ENCODE measurements at regions not wholly inside any gene's neighbourhood (a gene's known extent, or its start where the extent isn't known, plus 50 kb on each side); places are given as distances from the start of the nearest gene placed in this dataset.

GRCh38 chr2:134089454-134089853 lies 164.4 kb upstream of the MGAT5 start:
- DNase-seq: no peak

DNA sequence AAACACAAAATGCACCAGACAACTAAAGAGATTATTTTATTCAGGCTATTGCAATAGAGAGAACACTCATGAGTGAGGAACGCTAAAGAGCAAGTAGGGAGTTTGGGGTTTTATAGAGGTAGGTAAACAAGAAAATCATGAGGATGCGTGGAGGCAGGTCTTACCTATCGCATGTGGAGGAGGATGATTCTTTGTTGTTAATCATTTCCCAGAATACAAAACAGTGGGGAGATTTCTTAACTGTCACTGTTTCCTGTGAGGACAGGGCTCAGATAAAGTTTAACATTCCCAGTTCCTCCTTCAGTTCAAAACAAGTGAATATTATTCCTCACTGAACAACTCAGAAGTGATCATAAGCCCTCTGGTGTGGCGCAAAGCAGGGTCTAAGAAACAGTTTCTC lies 156.1 kb upstream of the MGAT5 start:
- no peak for DNase-seq

GRCh38 chr2:134098321-134098720 lies 155.6 kb upstream of the MGAT5 start:
- no peak for DNase-seq

DNA sequence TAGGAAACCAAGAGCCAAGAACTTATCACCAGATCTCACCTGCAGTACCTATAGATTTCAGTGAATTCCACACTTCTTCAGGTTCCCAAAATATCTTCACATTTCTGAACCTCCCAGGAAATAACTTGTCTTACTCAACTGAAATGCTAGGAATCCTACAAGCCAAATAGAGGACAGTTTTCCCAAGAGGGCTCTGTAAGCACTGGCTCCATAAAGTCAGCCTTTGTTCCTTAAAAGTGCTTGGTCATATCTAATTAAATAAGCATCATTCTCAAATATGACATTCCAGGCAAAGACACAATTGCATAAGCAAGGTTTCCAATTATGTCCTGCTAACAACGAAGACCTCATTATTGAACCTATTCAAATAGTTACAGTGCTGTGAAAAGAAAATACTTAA lies 154.6 kb upstream of the MGAT5 start:
- DNase-seq: no peak

GRCh38 chr2:134103196-134103595 lies 150.7 kb upstream of the MGAT5 start:
- no peak for DNase-seq

DNA sequence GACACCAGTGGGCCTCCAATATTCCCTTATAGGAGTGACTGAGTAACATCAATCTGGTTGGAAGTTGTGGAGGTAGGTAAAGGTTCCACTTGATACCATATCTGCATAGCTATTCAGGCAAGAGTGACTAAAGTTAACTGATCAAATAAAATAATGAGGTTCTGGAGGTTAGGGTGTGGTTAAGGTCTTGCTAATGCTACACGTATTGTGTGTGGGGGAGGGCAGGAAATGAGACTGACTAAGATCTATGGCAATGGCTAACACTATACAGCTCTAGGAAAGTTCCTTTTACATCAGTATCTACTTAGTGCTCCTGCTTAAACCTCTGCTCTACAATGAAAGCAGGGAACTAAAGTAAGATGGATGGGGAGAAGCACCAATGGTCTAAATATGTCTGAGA lies 149.1 kb upstream of the MGAT5 start:
- DNase-seq: no peak

- no peak for DNase-seq
Observed at GRCh38 chr2:134107402-134107801, 146.5 kb upstream of the MGAT5 start.

GRCh38 chr2:134108113-134108512 lies 145.8 kb upstream of the MGAT5 start:
- DNase-seq: no peak

GRCh38 chr2:134109246-134109645 lies 144.6 kb upstream of the MGAT5 start:
- DNase-seq: no peak

GRCh38 chr2:134109725-134110124 lies 144.1 kb upstream of the MGAT5 start:
- no peak for DNase-seq

GRCh38 chr2:134110532-134110931 lies 143.3 kb upstream of the MGAT5 start:
- DNase-seq: no peak

DNA sequence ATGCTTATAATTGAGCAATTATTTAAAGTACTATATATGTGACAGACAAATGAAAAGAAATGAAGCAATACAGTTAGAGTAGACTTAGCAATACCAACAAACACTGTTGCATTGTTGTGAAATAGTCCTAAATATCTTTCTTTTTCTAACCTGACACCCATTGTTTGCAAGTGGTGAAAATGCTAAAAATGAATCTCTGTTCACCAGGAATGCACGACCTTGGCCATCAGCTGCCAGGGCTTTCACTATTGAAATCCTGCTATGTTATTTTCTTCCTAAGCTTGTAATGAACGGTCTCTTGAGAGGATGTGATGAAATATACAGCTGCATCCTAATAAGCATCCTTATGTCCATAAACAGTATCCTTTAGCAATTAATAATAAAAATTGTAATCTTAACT lies 136.2 kb upstream of the MGAT5 start:
- no peak for DNase-seq

DNA sequence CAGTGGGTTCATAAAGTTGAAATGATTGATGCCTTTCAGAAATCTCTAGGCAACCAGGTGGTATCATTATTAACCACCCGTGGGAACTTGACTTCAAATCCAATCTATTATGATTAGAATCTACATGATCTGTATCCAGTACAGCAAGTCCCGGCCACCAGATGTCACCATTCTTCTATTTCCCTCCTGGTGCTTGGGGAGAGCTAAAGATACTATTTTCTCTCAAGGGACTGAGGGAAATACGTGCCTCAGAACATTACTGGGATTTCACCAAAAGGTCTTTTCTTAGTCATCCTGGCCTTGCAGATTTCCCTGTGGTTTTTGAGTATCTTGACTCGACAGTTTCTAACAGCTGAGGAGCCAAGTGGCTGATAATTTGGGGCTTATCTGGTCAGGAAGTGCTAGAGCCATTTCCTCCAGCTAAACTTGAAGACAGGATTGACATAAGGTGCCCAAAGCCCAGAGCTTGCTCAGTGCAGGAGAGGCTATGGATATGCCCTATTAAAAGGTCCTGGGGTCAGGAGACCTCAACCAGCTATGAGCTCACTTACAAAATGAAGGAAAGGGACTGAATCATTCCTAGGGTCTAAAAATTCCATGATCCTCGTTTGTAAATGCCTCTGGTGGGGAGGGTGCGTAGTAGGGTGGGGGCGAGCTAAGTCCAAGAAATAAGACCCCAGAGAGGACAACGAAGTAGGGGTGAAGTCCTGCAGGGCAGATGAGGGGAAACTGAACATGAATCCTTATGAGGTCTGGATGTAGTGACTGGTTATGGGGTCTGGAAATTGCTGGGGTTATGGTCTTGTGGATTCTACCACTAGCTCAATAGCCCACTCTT lies 135.4 kb upstream of the MGAT5 start:
- peak; percentile 91 for DNase-seq

DNA sequence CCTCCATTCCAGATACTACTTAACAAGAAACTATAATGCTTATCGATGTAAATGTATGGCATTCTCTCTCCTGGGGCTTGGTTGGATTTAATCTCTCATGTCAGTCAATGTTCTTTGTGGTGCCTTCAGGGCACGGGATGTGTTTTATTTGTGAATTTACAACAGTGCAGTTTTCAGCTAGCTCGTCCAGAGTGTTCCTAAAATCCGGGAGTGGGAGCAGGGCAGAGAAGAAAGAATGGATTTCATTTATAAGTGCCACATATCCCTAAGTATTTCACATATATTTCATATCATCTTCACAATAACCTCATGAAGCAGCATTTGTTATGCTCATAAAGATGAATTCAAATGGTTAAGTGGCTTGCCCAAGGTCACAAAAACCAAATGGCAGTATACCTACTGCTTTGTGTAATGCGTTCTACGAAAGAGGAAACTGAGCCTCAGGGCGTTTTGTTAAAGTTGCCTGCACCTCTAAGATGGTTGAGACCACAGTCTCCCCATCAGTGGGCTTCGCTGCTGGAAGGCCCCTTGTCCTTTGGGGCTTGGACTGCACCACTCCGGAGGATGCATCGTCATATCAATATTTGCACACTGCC lies 134.7 kb upstream of the MGAT5 start:
- no peak for DNase-seq

GRCh38 chr2:134119713-134120405 lies 134.0 kb upstream of the MGAT5 start:
- DNase-seq: peak; percentile 81

- DNase-seq: no peak
Observed at GRCh38 chr2:134120406-134120732, 133.5 kb upstream of the MGAT5 start.

GRCh38 chr2:134120733-134121630 lies 132.9 kb upstream of the MGAT5 start:
- peak; percentile 14 for DNase-seq

- no peak for DNase-seq
Observed at GRCh38 chr2:134122610-134123009, 131.3 kb upstream of the MGAT5 start.

DNA sequence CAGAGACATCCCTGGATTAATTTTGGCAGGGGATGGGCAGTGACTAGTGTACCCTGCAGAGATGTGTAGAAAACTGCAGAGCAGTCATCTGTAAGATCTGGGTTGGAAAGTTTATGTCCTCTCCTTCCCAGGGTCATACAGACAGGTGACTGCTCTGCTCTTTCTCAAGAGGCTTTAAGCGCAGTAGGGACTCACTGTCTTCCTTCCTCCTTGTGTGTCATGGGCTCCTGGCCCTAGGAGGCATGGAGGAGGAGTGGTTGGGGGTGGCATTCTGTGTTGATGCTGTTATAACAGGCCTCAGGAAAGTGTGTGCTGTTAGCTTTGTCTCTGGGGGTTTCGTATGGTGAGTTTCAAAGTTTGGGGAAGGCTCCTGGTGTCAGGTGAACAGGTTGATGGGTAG lies 130.5 kb upstream of the MGAT5 start:
- DNase-seq: no peak

DNA sequence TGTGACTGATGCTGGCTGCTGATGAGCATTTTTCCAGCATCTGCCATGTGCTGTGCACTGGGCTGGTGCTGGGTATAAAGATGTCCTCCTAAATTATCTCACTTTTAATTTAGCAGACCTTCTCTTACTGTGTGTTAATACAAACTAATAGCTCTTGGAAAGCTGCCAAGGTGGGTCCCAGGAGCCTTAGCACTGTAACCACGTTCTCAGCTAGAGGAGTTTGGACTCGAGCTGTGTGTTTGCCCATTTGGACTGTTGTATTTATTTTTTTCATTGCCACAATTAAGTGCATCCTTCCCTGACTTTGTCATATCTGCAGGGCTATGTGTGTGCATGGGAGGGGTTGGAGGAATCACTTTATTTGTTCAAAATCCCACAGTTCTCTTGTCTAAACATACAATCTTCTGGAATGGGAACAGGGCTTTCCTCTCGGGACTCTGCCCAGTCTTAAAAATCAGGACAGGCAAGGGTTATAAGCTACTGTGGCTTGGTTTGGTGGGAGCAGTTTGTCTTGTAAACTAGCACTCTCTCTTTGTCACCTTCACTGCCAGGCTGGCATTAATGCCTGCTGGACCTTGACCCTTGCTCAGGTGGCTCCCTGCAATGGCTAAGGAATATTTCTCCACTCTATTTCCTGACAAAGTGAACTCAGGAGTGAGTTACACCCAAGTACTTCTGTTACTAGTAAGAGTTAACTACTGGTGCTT lies 129.7 kb upstream of the MGAT5 start:
- DNase-seq: peak; percentile 7

GRCh38 chr2:134127496-134127895 lies 126.4 kb upstream of the MGAT5 start:
- no peak for DNase-seq

GRCh38 chr2:134128746-134129145 lies 125.1 kb upstream of the MGAT5 start:
- DNase-seq: no peak
